Activated T-helper 1 cell treated with anti-CD3 and anti-CD28 coated beads, Interleukin-2, amount 50 U/mL, for 16 hours (primary cell): ENCODE measurements at regions not wholly inside any gene's neighbourhood (a gene's known extent, or its start where the extent isn't known, plus 50 kb on each side); places are given as distances from the start of the nearest gene placed in this dataset.
A peak's percentile ranks its signal among the peaks of the same experiment; 100 is the strongest.
"Not testable (repeated sequence)": the region's sequence is repeated elsewhere in the genome, so short reads cannot be mapped to it uniquely, and the experiment has no call there.

ENCODE experiments used
- DNase-seq, 2 donors: peaks; one replicate each; pipeline ENCODE4 v3.0.0-alpha.2; 2020; ENCODE audit warnings: low read depth in 1 of 2, low spot score in 1 of 2

DNA sequence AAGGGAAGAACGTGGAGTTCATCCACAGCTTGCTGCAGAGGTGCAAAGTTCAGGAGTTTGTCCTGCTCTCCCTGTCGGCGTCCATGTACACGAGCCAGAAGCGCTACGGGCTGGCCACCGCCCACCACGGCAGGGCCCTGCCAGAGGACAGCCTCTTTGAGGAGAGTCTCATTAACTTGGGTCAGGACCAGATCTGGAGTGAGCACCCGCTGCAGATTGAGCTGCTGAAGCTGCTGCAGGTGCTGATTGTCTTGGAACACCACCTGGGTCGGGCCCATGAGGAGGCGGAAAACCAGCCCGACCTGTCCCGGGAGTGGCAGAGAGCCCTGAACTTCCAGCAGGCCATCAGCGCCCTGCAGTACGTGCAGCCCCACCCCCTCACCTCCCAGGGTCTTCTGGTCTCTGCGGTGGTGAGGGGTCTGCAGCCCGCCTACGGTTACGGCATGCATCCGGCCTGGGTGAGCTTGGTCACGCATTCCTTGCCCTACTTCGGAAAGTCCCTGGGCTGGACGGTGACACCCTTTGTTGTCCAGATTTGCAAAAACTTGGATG is 73.8 kb upstream of the MORC3 start:
- no peak for DNase-seq

DNA sequence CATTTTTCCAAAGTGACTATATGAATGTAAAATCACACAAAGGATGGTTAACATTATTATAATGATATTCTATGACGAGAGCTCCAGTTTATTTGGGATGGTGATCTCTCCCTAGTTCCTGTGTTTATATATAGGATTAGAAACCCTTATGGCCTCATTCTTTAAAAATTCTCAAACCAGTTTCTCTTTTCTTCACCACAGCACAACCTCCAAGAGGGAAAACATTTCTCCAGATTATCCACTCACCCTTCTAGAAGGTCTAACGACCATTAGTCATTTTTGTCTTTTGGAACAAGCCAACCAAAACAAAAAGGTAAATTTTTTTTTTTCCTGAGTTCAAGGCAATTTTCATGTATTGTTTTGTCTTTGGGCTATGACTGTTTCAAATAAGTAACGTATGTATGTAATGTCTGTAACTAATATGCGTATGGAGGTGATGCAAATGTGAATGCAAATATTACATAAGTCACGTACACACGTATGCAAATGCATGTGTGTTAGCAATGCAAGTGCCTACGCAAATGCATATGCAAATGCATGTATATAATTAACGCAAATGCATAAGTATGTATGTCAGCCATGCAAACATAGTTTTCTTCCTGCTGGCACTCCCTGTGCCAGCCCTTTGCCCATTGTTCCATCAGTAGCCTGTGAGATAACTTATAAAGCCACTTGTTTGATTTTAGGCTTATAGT is 72.5 kb upstream of the MORC3 start:
- no peak for DNase-seq

DNA sequence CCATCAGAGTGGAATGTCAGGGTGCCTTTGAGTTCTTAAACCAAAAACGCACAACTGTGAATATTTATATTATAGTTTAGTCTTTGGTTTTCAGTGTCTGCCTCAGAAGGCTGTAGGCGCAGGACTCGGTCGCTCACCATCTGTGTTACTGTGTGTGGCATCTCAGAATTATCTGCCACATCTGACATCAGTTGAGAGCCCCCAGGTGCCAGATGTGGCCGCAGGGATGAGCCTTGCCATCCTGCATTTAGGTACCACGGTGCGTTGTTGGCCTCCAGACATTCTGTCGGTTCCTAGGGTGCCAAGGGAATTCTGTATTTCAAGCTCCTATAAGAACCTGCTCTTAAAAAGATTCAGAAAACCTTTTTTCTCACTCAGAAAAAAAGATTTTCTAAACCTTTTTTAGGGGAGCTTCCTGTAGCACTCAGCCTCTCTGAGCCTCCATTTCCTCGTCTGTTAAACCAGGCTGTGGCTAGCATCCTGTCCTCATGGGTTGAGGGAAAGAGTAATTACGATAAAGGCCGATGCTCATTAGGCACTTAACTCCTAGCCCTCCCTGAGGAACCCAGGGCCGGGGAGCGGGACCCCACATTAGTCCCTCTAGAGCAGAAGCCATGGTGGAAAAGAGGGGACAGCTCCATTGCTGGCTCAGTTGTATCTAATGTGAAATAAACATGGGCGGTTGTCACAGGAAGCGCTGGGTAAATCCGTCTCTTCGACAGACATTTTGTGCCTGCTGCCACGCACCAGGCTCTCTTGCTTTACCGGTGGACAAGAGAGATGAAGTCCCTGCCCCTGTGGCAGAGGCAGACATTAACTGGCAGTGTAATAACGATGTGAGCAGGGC is 70.2 kb upstream of the MORC3 start:
- no peak for DNase-seq

DNA sequence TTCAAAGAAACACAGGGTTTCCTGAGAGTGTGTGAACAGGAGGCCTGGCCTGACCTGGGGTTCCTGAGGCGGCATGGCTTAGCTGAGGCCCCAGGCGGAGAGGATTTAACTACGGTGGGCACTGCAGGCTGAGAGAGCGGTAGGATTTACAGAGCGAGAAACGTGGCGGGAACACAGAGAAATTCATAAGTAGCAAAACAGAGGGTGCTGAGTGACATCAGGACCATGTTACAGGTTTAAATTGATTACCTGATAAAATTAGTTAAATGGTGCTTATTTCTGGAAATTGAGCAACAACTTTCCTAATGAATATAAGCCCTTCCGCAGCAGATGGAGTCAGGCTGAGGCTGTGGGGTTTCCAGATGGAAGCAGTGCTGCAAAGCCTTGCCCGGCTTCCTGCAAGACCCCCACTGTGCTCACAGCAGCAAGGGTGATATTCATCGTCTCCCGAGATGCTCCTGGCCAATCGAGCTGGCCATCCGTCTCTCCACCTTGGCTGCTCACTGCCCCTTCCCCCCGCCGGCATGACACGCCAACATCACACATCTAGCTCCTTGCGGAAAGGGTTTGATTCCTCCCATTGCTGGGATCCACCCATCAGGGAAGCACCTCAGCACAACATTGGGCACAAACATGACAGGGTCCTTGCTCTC is 69.4 kb upstream of the MORC3 start:
- DNase-seq, result no peak

DNA sequence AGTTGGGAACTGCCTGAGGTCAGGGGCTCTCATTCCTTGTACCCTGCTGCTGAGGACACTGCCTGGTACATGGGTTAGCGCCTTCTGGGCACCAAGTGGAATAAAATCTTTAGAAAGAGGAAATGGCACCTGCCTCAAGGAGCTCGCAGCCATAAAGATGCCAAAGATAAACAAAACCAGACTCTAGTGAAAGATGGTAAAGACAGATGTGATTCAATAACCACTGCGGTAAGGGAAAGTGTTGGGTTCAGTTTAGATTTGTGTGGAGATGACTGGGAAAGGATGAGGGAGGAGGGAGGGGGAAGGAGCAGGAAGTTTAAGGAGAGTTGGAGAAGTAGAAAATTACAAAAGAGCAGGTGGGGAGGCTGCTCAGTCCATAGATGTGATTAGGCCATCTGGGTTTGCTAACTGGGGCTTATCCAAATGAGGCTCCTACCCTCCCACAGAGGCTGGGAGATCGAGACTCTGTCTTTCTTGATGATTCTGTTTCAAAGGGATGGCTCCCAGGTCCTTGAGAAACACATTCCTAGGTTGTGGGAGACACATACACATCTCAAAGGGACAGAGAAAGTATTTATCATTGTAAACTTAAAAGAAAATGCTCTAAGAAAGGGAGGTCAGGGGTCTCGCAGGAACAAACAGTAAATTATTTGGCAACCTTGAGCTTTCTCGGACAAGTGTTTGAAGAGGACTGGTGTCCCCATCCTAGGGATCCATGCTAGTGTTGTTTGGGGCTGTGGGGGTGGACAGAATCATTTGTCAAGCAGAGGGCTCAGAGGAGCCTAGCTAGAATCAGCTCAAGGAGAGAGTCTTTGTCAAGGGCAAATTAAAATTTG is 65.7 kb upstream of the MORC3 start:
- no peak for DNase-seq

DNA sequence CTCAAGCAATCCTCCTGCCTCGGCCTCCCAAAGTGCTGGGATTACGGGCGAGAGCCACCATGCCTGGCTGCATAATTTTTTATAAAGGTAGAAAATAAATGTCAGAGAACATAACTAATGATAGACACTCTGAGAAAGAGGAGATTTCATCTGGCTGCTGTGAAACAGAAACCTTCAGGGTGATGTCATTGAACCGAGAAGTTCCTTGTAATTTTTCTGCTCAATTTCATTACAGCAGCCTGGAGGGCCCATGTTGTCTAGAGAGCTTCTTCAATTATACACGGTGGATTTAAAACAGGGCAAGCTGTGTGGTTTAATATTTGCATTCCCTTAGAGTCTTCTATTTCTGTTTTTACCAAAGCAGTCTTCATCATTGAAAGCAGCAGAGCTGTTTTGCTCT is 64.3 kb upstream of the MORC3 start:
- DNase-seq, result no peak

DNA sequence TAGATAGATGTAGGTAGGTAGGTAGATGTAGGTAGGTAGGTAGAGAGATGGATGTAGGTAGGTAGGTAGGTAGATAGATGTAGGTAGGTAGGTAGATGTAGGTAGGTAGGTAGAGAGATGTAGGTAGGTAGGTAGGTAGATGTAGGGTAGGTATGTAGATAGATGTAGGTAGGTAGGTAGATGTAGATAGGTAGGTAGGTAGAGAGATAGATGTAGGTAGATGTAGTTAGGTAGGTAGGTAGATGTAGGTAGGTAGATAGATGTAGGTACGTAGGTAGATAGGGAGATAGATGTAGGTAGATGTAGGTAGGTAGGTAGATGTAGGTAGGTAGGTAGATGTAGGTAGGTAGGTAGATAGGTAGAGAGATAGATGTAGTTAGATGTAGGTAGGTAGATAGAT is 62.3 kb upstream of the MORC3 start:
- no peak for DNase-seq

DNA sequence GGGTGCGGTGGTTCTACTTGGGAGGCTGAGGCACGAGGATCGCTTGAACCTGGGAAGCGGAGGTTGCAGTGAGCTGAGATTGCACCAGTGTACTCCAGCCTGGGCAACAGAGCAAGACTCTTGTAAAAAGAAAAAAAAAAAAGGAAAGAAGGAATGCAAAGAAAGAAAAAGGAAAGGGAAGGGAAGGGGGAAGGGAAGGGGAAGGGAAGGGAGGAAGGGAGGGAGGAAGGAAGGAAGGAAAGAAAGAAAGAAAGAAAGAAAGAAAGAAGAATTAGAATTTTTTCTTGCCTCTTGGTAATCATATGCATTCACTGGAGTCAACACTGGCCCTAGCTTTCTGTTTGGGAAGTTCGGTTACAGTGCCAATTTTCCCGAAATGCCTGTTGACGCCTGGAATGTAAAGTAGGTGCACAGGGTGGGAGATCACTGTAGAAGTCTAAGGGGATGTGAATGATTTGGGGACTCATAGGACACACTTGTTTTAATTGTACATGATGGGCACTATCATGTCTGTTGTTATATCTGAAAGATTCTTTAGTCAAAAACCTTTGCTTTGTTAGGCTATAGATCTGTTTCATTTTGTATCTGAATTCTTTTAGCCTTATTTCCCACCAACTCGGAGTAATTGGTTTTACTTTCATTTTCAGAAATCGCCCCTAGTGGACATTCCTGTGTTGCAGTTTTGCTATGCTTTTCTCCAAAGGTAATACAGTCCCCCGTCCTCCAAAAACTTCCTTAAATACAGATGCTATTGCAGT is 59.8 kb upstream of the MORC3 start:
- peak in 1 of 2 donors; percentile 2 for DNase-seq

DNA sequence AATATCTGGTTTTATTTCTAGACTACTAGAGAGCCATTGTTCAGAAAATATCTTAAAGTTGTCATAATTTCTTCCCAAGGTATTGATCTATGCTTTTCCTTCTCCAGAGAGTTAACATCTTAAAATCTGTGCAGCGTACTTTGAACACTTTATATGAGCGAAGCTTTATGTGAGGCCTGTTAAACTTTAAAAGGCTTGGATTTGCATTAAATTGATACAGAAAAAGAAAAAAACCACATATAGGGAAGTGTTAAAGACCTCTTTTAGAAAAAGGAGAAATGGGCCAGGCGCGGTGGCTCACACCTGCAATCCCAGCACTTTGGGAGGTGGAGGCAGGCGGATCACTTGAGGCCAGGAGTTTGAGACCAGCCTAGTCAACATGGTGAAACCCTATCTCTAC is 59.2 kb upstream of the MORC3 start:
- DNase-seq, result no peak

DNA sequence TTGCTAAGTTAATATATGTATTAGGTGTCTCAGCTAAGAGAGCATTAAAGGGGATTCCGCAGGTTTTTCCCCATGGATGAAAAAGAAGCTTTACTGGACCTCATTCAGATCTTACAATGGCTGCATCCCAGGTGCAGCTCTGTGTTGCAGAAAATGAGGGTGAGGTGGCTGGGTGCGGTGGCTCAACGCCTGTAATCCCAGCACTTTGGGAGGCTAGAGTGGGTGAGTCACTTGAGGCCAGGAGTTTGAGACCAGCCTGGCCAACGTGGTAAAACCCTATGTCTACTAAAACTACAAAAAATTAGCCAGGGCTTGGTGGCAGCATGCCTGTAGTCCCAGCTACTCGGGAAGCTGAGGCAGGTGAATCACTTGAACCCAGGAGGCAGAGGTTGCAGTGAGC is 58.5 kb upstream of the MORC3 start:
- no peak for DNase-seq

DNA sequence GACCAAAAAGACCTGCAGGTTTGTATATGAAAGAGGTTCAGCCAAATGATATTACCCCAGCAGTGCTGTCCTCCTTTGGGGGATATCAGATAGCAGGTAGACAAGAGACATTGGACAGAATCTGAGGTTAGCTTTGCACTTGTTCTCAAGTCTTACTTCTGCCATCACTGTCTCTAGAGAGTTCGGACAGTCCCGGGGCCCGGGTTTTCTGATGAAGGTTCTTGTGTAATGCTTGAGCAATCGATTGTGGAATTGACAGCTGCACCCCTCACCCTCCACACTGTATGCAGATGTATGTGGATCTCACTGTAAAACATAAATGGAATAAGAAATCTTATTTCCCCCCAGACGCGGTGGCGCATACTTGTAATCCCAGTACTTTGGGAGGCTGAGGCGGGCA is 56.2 kb upstream of the MORC3 start:
- no peak for DNase-seq

DNA sequence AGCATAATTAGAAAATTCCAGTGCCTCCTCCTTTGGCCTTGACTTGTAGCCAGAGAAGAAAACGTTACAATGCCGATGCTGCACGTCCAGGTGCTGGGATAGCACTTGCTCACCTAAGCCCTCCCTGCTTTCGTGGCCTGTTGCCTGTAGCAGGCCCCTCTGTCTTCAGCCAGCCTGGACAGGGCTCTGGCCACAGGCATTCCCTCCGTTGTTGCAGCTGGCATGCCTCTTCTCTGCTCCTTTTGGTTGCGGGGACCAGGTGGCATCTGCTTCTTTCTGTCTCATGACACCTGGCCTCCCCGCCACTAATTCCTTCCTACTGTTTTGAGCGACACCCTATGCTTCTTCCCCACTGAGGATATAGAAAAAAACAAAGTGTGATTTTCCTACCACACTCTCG is 54.6 kb upstream of the MORC3 start:
- DNase-seq, result no peak

DNA sequence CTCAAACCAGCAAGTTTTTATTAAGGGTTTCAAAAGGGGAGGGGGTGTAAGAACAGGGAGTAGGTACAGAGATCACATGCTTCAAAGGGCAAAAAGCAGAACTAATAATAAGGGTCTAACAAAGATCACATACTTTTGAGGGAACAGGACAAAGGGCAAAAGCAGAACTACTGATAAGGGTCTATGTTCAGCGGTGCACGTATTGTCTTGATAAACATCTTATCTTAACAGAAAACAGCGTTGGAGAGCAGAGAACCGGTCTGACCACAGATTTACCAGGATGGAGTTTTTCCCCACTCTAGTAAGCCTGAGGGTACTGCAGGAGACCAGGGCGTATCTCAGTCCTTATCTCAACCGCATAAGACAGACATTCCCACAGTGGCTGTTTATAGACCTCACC is 52.2 kb upstream of the MORC3 start:
- DNase-seq, result not testable (repeated sequence)

DNA sequence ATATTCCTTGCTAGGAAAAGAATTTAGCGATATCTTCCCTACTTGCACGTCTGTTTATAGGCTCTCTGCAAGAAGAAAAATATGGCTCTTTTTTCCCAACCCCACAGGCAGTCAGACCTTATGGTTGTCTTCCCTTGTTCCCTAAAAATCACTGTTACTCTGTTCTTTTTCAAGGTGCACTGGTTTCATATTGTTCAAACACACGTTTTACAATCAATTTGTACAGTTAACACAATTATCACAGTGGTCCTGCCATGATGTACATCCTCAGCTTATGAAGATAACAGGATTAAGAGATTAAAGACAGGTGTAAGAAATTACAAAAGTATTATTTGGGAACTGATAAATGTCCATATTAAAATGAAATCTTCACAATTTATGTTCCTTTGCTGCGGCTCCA is 51.7 kb upstream of the MORC3 start:
- DNase-seq, result not testable (repeated sequence)
